ENCODE measurements at regions not wholly inside any gene's neighbourhood (a gene's known extent, or its start where the extent isn't known, plus 50 kb on each side); places are given as distances from the start of the nearest gene placed in this dataset.
A peak's percentile ranks its signal among the peaks of the same experiment; 100 is the strongest.

DNA sequence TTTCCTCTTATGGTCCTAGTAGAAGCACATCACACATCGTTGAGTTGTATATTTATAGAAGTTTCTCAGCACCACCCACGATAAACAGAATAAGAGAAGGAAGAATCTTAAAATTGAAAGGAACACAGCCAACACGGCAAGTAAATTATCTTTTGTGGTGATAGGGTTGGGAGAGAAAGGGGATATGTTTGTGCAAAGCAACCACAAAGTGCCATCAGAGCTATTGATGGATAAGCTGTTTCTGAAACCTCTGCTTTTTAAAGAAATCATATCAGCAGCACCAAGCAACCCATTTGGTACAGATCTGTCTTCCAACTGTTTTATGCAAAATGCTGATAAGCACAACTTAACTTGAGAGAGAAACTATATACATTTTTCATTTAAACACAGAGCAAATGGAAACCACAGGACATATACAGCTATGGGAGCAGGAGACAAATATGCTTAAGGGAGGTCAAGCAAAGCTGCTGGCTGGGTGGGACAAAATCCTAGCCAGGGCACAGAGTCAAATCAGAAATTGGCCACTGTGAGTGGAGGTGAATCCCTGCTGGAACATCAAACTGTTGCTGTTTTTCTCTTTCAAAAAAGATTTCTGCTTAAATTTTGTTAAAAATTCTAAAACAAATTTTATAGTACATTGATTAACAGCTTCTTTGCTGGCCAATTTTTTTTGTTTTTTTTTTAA is 194.0 kb upstream of the HHIP start:
- H3K4me2 ChIP-seq (ENCODE audit: low read depth, low read length) = no peak overlapping the region
- H3K14ac ChIP-seq (replicated peaks; ENCODE audit: low read depth, low read length) = no peak overlapping the region
- H4K8ac ChIP-seq (ENCODE audit: low read depth in 2 of 2, low read length in 2 of 2) = no peak overlapping the region
- dilution Hi-C loops (cut with HindIII; ENCODE audit: low sequenced_read_pairs, unreplicated experiment) (no loop called here), intact Hi-C loops (cut with micrococcal nuclease) (no loop called here), in situ Hi-C loops (cut with MboI; ENCODE audit: low sequenced_read_pairs) (no loop called here)
- CTCF ChIA-PET = no interaction called here
- H3K4me3 ChIP-seq (ENCODE audit: insufficient read depth, low read depth, low read length) = no peak overlapping the region
- WGBS, 2 experiments (ENCODE audit: extremely low coverage in 2 of 2, insufficient read length in 1 of 2) = no CpG with 5 or more reads among the region's 3 CpGs
- no peak overlapping the region for H3K23ac ChIP-seq (ENCODE audit: low read depth, low read length)
- no peak overlapping the region for H3K56ac ChIP-seq (ENCODE audit: extremely low read depth, insufficient read depth, low read length)
- H2AK5ac ChIP-seq (ENCODE audit: low read depth, low read length) = no peak overlapping the region
- no peak overlapping the region for H2BK5ac ChIP-seq (ENCODE audit: low read depth, low read length, poor library complexity, severe bottlenecking)
- H2BK120ac ChIP-seq (ENCODE audit: low read depth, low read length) = no peak overlapping the region
- no peaks in the 10 kb centered on the region for H3K36me3 ChIP-seq (ENCODE audit: control insufficient read depth, insufficient read depth, low read length)
- no peak overlapping the region for H3K9ac ChIP-seq (ENCODE audit: low read depth, low read length)
- no peaks in the 10 kb centered on the region for H4K20me1 ChIP-seq (ENCODE audit: insufficient read depth, low read length)
- no peak overlapping the region for H2AK9ac ChIP-seq (replicated peaks; ENCODE audit: low read depth, low read length, poor library complexity)
- no peak overlapping the region for H2AFZ ChIP-seq (replicated peaks; ENCODE audit: low read length, poor library complexity)
- no peaks in the 10 kb centered on the region for H3K9me1 ChIP-seq (ENCODE audit: insufficient read depth, low read length)
- DNase-seq (peak; percentile 30), ATAC-seq (ENCODE audit: low read depth) (no peak)
- no peak overlapping the region for H3K4ac ChIP-seq (ENCODE audit: low read depth, low read length)
- no peak overlapping the region for H2BK20ac ChIP-seq (ENCODE audit: low read depth, low read length)
- H2BK15ac ChIP-seq (ENCODE audit: low read depth, low read length) = no peak overlapping the region
- H3K27me3 ChIP-seq (ENCODE audit: control insufficient read depth, insufficient read depth, low read length) = no peaks in the 10 kb centered on the region
- H3K18ac ChIP-seq (ENCODE audit: low read depth, low read length) = no peak overlapping the region
- no peak overlapping the region for H4K5ac ChIP-seq (ENCODE audit: low read depth, low read length)
- BruUV-seq (replicated peaks) = no TSS peak
- no peaks in the 10 kb centered on the region for H3K79me1 ChIP-seq (ENCODE audit: low read depth in 1 of 2, low read length in 2 of 2)
- POLR2A ChIA-PET (ENCODE audit: unreplicated experiment) = interaction anchor here (0.6 kb wide), 1 partner anchor 28 kb away, joined by 9 read pairs; no protein-coding TSS in a partner anchor
- TF ChIP-seq CHD1 (IDR thresholded peaks at IDR 0.05; ENCODE audit: low read depth, low read length) = no peak
- TF ChIP-seq RCOR1 (IDR thresholded peaks at IDR 0.05; ENCODE audit: insufficient replicate concordance, low read length) = no peak
- no peak for TF ChIP-seq MAZ (IDR thresholded peaks at IDR 0.05; ENCODE audit: borderline replicate concordance, low read depth, low read length)
- no peak for TF ChIP-seq RFX5 (IDR thresholded peaks at IDR 0.05; ENCODE audit: low read depth, low read length)
- no peaks in the 10 kb centered on the region for H3K4me1 ChIP-seq (ENCODE audit: control insufficient read depth, insufficient read depth, low read length)
- no peak overlapping the region for H3K27ac ChIP-seq (ENCODE audit: insufficient read depth, low read length)
- no peak overlapping the region for H4K91ac ChIP-seq (ENCODE audit: insufficient read depth, low read depth, low read length)
- no peaks in the 10 kb centered on the region for H3K9me3 ChIP-seq (ENCODE audit: control insufficient read depth, insufficient read depth, low read length)
